ENCODE measurements at regions not wholly inside any gene's neighbourhood (a gene's known extent, or its start where the extent isn't known, plus 50 kb on each side); places are given as distances from the start of the nearest gene placed in this dataset.

DNA sequence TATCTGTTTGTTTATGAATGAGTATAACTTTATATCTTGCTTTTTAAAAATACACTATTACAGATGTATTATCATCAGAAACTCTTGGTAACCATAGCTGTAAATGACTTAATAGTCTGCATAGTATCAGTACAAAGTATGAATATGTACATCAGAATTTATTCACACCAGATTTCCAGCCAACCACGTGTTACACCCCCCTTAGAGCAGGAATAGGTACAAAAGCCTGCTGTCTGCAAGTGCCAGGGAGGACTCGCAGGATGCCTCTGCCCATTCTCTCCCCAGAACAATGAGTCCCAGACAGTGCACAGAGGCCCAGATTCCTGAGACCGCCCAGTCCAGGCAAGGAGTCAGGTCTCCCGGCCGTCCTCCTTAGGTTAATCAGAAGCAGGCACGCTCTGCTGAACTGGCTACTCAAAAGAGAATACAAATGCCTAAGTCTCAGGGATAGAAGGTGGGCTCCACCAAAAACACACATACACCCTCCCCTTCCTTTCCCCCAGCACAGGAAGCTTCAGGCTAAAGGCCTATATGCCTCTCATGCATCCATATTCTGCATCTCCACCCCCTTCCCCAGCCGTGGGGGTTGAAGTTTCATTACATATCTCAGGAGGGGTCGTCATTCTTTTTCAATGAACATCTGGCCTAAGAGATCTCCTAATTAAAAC is 159.1 kb upstream of the CDH11 start:
- Histone ChIP-seq H2AFZ (ENCODE audit: low read depth, low read length, poor library complexity, severe bottlenecking) (no peak overlapping the region), H3K27ac (ENCODE audit: low read depth, low read length) (no peak overlapping the region), H3K4me3 (replicated peaks in 1 of 2; ENCODE audit: low read depth in 1 of 2, low read length in 2 of 2) (no peak overlapping the region), H3K9me3 (ENCODE audit: control insufficient read depth in 1 of 2, insufficient read depth in 1 of 2, low read depth in 1 of 2, low read length in 2 of 2) (peaks cover 7 to 31% of the 10 kb centered on the region in 2 experiments; a peak in 2 of 4 replicates), H4K20me1 (ENCODE audit: insufficient read depth) (no peaks in the 10 kb centered on the region), H3K9ac (ENCODE audit: low read length) (no peak overlapping the region), H3K79me2 (ENCODE audit: insufficient read depth, low read length) (no peaks in the 10 kb centered on the region), H3K36me3 (ENCODE audit: control insufficient read depth in 1 of 2, insufficient read depth in 2 of 2, low read length in 2 of 2) (no peaks in the 10 kb centered on the region), H3K4me1 (ENCODE audit: control insufficient read depth in 1 of 2, insufficient read depth in 2 of 2, low read length in 2 of 2) (no peaks in the 10 kb centered on the region), H3K27me3 (ENCODE audit: insufficient read depth, low read length) (no peaks in the 10 kb centered on the region), H3K4me2 (ENCODE audit: low read length) (no peak overlapping the region), H3K9me2 (ENCODE audit: insufficient read depth) (no peaks in the 10 kb centered on the region)
- ChIA-PET RAD21 (ENCODE audit: low non-redundant PET in 1 of 2, low total read pairs in 2 of 2, uncharacterized antibody in 2 of 2, unreplicated experiment in 2 of 2) (no interaction called here), POLR2A (no interaction called here), CTCF (no interaction called here)
- TF ChIP-seq MAX (IDR thresholded peaks at IDR 0.05) (no peak), CBX3 (IDR thresholded peaks at IDR 0.05; ENCODE audit: low read depth) (no peak)
- BruUV-seq (replicated peaks) = no TSS peak
- intact Hi-C loops (cut with micrococcal nuclease) = no loop called here
- ATAC-seq (no peak), DNase-seq (ENCODE audit: low read depth, low spot score) (no peak)

GRCh38 chr16:65279576-65279975 is 157.7 kb upstream of the CDH11 start:
- Histone ChIP-seq H3K27me3 (ENCODE audit: insufficient read depth, low read length) (no peaks in the 10 kb centered on the region), H3K9me3 (ENCODE audit: control insufficient read depth in 1 of 2, insufficient read depth in 1 of 2, low read depth in 1 of 2, low read length in 2 of 2) (peaks cover 7 to 27% of the 10 kb centered on the region in 2 experiments; a peak in 2 of 4 replicates), H3K4me2 (ENCODE audit: low read length) (no peak overlapping the region), H4K20me1 (ENCODE audit: insufficient read depth) (no peaks in the 10 kb centered on the region), H3K27ac (ENCODE audit: low read depth, low read length) (no peak overlapping the region), H3K4me3 (replicated peaks in 1 of 2; ENCODE audit: low read depth in 1 of 2, low read length in 2 of 2) (no peak overlapping the region), H3K9me2 (ENCODE audit: insufficient read depth) (no peaks in the 10 kb centered on the region), H3K79me2 (ENCODE audit: insufficient read depth, low read length) (no peaks in the 10 kb centered on the region), H3K36me3 (ENCODE audit: control insufficient read depth in 1 of 2, insufficient read depth in 2 of 2, low read length in 2 of 2) (no peaks in the 10 kb centered on the region), H3K4me1 (ENCODE audit: control insufficient read depth in 1 of 2, insufficient read depth in 2 of 2, low read length in 2 of 2) (no peaks in the 10 kb centered on the region), H3K9ac (ENCODE audit: low read length) (no peak overlapping the region), H2AFZ (ENCODE audit: low read depth, low read length, poor library complexity, severe bottlenecking) (no peak overlapping the region)
- no TSS peak for BruUV-seq (replicated peaks)
- RAD21 ChIA-PET (ENCODE audit: low non-redundant PET in 1 of 2, low total read pairs in 2 of 2, uncharacterized antibody in 2 of 2, unreplicated experiment in 2 of 2) = no interaction called here
- POLR2A ChIA-PET = no interaction called here
- CTCF ChIA-PET = no interaction called here
- TF ChIP-seq ZFX (IDR thresholded peaks at IDR 0.05) (no peak), POLR2A (IDR thresholded peaks at IDR 0.05; ENCODE audit: borderline replicate concordance, extremely low read depth, insufficient read depth, insufficient read length) (no peak), TCF7L2 (IDR thresholded peaks at IDR 0.05; ENCODE audit: borderline replicate concordance, extremely low read depth, insufficient read depth, insufficient read length) (no peak), EZH2 (IDR thresholded peaks at IDR 0.05) (no peak), CEBPB (IDR thresholded peaks at IDR 0.05; ENCODE audit: low read depth) (no peak), EGR1 (IDR thresholded peaks at IDR 0.05; ENCODE audit: low read depth) (no peak), JUND (IDR thresholded peaks at IDR 0.05) (no peak), EZH2phosphoT487 (IDR thresholded peaks at IDR 0.05; ENCODE audit: borderline replicate concordance) (no peak), MAX (IDR thresholded peaks at IDR 0.05) (no peak), RAD21 (IDR thresholded peaks at IDR 0.05; ENCODE audit: low read depth) (no peak), SRF (IDR thresholded peaks at IDR 0.05; ENCODE audit: low read depth) (no peak), ZNF274 (IDR thresholded peaks at IDR 0.05; ENCODE audit: low read depth, low read length) (no peak), POLR2AphosphoS5 (IDR thresholded peaks at IDR 0.05; ENCODE audit: low read depth, low read length) (no peak), SP1 (IDR thresholded peaks at IDR 0.05; ENCODE audit: low read depth) (no peak), FOSL1 (IDR thresholded peaks at IDR 0.05; ENCODE audit: low read depth) (no peak), YY1 (IDR thresholded peaks at IDR 0.05; ENCODE audit: extremely low read depth, insufficient replicate concordance, low read depth, low read length) (no peak)
- TF ChIP-seq, protein P1, sequence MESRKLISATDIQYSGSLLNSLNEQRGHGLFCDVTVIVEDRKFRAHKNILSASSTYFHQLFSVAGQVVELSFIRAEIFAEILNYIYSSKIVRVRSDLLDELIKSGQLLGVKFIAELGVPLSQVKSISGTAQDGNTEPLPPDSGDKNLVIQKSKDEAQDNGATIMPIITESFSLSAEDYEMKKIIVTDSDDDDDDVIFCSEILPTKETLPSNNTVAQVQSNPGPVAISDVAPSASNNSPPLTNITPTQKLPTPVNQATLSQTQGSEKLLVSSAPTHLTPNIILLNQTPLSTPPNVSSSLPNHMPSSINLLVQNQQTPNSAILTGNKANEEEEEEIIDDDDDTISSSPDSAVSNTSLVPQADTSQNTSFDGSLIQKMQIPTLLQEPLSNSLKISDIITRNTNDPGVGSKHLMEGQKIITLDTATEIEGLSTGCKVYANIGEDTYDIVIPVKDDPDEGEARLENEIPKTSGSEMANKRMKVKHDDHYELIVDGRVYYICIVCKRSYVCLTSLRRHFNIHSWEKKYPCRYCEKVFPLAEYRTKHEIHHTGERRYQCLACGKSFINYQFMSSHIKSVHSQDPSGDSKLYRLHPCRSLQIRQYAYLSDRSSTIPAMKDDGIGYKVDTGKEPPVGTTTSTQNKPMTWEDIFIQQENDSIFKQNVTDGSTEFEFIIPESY (IDR thresholded peaks at IDR 0.05; ENCODE audit: extremely low read depth, insufficient replicate concordance, low read length) = no peak
- DNase-seq (ENCODE audit: low read depth, low spot score) = no peak
- ATAC-seq = no peak
- intact Hi-C loops (cut with micrococcal nuclease) = no loop called here
